Pancreas (tissue), 10 donors: ENCODE measurements at regions not wholly inside any gene's neighbourhood (a gene's known extent, or its start where the extent isn't known, plus 50 kb on each side); places are given as distances from the start of the nearest gene placed in this dataset.

Source experiments
- ATAC-seq, 4 donors: fragments of 200-7000 bp; cut with Tn5 transposase; one replicate each; pipeline versions ENCODE4 v1.8.0 to v1.9.1; 2020; ENCODE audit warnings: mild to moderate bottlenecking in 4 of 4, moderate library complexity in 4 of 4
- DNase-seq, 6 donors: peaks; one replicate each; pipeline ENCODE4 v3.0.0-alpha.2; 2020
- FAIRE-seq: peaks from 2 replicates; lab custom pipeline; 2012; peaks lifted over from hg19 to GRCh38; lab: Jason Lieb, UNC
- H3K27ac ChIP-seq, 4 donors: fragments of 200-600 bp; sonication (generic); 1 replicate in 3 of 4; 2 replicates in 1 of 4; pipeline versions ENCODE4 v1.5.0 to v1.8.0; 2020
- H3K27me3 ChIP-seq, 4 donors: fragments of 200-600 bp; one replicate each; pipeline ENCODE4 v1.8.0; 2021
- H3K36me3 ChIP-seq, 3 donors: fragments of 200-600 bp; sonication (generic) in 1 of 3; one replicate each; pipeline versions ENCODE4 v1.5.0 to v1.8.0; 2020 to 2021
- H3K4me1 ChIP-seq, 3 donors: fragments of 200-600 bp; one replicate each; pipeline ENCODE4 v1.8.0; 2021
- H3K4me3 ChIP-seq, 4 donors: fragments of 200-600 bp; sonication (generic) in 2 of 4; one replicate each; pipeline versions ENCODE4 v1.5.0 to v1.8.0; 2020 to 2021
- H3K9me3 ChIP-seq, 4 donors: fragments of 200-600 bp; one replicate each; pipeline ENCODE4 v1.8.0; 2021
- WGBS, 2 donors: extraction: QIAGEN DNeasy Blood & Tissue Kit; methylation state at CpG; one replicate each; pipeline ENCODE4 v1.1.7; 2013; 5-methylcytosine and 5-hydroxymethylcytosine counted together
- intact Hi-C, 3 donors: fragments of 100-400 bp; cut with DNase I; formaldehyde crosslinking; loops; one replicate each; pipeline versions ENCODE4 v1.11.1 to v1.14.2; 2022
- TF ChIP-seq, protein P1 (sequence below), 4 donors: fragments of 200-600 bp; sonication (generic) in 3 of 4; IDR thresholded peaks; one replicate each; pipeline versions ENCODE4 v1.5.0 to v1.8.0; 2021; ENCODE audit warnings: antibody characterized with exemption in 4 of 4
- donor health status: healthy with polysubstance abuse.
- donor health status: DM: no; HTN: no; CAD: no; lungs with moderate emphysema.
- donor health status: DM: no; HTN: no; CAD: no.
- donor health status: control.
- donor health status: control.
- donor health status: Bipolar disorder and iron deficiency.
- donor health status: DM: yes; HTN: yes; CAD: no.
- donor health status: DM: no; HTN: no; CAD: no.
- donor health status: DM: no; HTN: no; CAD: no.
- donor health status: DM: yes; HTN: yes; CAD: no.

DNA sequence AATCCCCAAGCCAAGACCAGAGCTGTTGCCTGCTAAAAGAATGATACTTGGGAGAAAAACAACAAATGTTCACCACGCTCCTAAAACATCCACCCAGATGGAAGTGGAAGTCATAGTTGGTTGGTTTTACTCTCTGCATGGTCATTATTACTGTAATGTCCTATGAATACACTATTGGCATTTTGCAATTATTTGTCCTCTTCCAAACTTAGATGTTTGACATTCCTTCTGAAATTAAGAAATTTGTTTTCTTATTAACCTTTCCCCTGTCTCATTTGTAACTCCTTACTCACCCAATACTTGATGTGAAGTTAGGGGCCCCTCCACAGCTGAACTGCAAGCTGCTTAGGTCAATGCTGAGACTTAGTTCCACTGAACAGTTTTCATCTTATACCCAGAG, 383.3 kb downstream of the INHBA start:
- intact Hi-C loops, result no loop called here
- TF ChIP-seq, protein P1, sequence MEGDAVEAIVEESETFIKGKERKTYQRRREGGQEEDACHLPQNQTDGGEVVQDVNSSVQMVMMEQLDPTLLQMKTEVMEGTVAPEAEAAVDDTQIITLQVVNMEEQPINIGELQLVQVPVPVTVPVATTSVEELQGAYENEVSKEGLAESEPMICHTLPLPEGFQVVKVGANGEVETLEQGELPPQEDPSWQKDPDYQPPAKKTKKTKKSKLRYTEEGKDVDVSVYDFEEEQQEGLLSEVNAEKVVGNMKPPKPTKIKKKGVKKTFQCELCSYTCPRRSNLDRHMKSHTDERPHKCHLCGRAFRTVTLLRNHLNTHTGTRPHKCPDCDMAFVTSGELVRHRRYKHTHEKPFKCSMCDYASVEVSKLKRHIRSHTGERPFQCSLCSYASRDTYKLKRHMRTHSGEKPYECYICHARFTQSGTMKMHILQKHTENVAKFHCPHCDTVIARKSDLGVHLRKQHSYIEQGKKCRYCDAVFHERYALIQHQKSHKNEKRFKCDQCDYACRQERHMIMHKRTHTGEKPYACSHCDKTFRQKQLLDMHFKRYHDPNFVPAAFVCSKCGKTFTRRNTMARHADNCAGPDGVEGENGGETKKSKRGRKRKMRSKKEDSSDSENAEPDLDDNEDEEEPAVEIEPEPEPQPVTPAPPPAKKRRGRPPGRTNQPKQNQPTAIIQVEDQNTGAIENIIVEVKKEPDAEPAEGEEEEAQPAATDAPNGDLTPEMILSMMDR (IDR thresholded peaks at IDR 0.05), result no peak
- Histone ChIP-seq H3K27me3 (no peaks in the 10 kb centered on the region), H3K4me3 (no peak overlapping the region), H3K27ac (no peak overlapping the region), H3K36me3 (no peaks in the 10 kb centered on the region), H3K9me3 (no peaks in the 10 kb centered on the region), H3K4me1 (no peaks in the 10 kb centered on the region)
- FAIRE-seq (no peak), DNase-seq (no peak), ATAC-seq (no peak)
- WGBS, 2 donors, result 64 to 73% methylated on average over 1 of the region's 1 CpG

DNA sequence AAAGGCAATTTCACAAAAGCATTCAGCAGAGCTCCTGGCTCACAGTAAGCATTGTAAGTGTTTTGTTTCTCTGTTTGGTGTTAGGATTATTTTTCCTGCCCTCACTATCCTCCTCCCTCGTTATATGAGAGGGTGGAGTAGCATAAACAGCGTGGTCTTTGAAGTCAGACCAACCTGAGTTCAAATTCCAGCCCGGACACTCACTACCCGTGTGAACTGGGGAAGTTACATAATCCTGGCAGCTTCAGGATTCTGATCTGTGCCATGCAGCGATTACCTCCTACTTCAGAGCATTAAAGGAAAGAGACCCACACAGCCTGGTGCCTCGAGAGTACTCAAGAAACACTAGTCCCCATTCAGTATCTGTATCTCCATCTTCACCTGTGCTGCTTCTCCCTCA, 386.5 kb downstream of the INHBA start:
- H3K9me3 ChIP-seq, result no peaks in the 10 kb centered on the region
- intact Hi-C loops, result no loop called here
- H3K27me3 ChIP-seq, result no peaks in the 10 kb centered on the region
- TF ChIP-seq, protein P1 (IDR thresholded peaks at IDR 0.05), result no peak
- H3K36me3 ChIP-seq, result no peaks in the 10 kb centered on the region
- ATAC-seq (no peak), DNase-seq (no peak), FAIRE-seq (no peak)
- H3K4me3 ChIP-seq, result no peak overlapping the region
- H3K27ac ChIP-seq, result no peak overlapping the region
- 38 to 40% methylated on average over 6 of the region's 6 CpGs for WGBS, 2 donors
- no peaks in the 10 kb centered on the region for H3K4me1 ChIP-seq

DNA sequence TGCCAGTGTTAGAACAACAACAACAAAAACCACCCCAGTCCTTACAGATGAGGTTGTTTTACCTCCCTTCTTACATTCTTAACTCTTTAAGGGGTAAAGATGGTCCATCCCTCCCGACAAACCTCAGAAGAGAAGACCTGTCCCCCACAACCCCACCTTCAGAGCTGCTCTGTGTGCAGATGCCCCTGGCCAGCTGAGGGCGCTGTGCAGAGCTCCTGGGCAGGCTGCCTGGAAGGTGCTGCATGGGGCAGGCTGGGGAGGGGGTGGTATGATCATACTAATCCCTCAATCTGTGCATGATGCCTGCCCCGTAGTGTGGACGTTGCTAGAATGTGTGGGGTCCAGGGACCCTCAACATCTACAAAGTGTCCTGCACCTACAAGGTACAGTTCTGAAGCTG, 387.1 kb downstream of the INHBA start:
- ATAC-seq, result no peak
- no peak for FAIRE-seq
- no peak for DNase-seq
- H3K27me3 ChIP-seq, result no peaks in the 10 kb centered on the region
- no peaks in the 10 kb centered on the region for H3K4me1 ChIP-seq
- TF ChIP-seq, protein P1 (IDR thresholded peaks at IDR 0.05), result no peak
- H3K27ac ChIP-seq, result no peak overlapping the region
- no peaks in the 10 kb centered on the region for H3K9me3 ChIP-seq
- H3K36me3 ChIP-seq, result no peaks in the 10 kb centered on the region
- no peak overlapping the region for H3K4me3 ChIP-seq
- intact Hi-C loops, result no loop called here
- WGBS, 2 donors, result 49 to 53% methylated on average over 4 of the region's 4 CpGs

DNA sequence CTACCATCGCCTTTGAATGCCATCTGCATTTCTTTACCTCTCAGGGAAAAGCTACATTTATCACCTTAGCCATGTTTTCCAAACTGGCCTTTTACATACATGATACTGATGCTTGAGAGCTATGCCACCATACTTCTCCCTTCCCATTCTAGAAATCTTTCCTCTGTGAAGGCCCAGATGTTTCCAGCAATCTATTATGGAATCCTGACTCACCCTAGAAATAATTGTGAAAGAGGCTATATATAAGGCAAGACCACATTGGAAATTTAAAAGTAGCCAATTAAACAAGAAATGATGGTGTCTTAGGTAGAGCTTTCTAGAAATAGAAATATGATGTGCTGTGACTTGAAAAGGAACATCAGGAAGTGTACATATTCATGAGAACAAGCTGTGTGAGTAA, 389.7 kb downstream of the INHBA start:
- Histone ChIP-seq H3K9me3 (no peaks in the 10 kb centered on the region), H3K36me3 (no peaks in the 10 kb centered on the region), H3K27me3 (no peaks in the 10 kb centered on the region), H3K4me3 (no peak overlapping the region), H3K27ac (no peak overlapping the region), H3K4me1 (no peaks in the 10 kb centered on the region)
- ATAC-seq (no peak), DNase-seq (no peak), FAIRE-seq (no peak)
- TF ChIP-seq, protein P1 (IDR thresholded peaks at IDR 0.05), result no peak
- WGBS, 2 donors, result 87 to 93% methylated on average over 1 of the region's 1 CpG
- intact Hi-C loops, result no loop called here

DNA sequence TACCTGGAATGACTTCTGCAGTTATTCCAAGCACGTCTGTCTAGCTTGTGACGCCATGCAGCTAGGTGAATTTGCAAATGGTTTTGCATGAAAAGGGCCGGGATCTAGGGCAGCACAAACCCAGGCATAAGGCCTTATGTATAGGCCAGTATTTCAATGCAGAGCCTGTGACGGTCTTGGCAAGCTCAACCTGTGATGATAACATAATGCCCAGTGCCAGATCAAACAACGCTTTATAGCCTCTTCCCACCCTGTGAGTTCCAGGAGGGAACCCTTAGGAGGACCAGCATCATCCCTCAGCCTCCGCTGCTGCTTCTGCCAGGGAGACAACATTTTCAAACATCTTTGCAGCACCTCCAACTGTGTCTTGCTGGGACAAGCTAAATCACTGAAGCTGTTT, 390.7 kb downstream of the INHBA start:
- Histone ChIP-seq H3K27me3 (no peaks in the 10 kb centered on the region), H3K27ac (no peak overlapping the region), H3K36me3 (no peaks in the 10 kb centered on the region), H3K4me1 (peaks cover 0 to 4% (median 0%) of the 10 kb centered on the region in 3 donors), H3K4me3 (no peak overlapping the region), H3K9me3 (no peaks in the 10 kb centered on the region)
- intact Hi-C loops, result no loop called here
- DNase-seq (no peak), ATAC-seq (no peak), FAIRE-seq (no peak)
- WGBS, 2 donors, result 74 to 82% methylated on average over 6 of the region's 6 CpGs
- TF ChIP-seq, protein P1 (IDR thresholded peaks at IDR 0.05), result no peak
